SK-N-SH (cell line): ENCODE measurements at regions not wholly inside any gene's neighbourhood (a gene's known extent, or its start where the extent isn't known, plus 50 kb on each side); places are given as distances from the start of the nearest gene placed in this dataset.

Source experiments
- CTCF ChIA-PET: fragments of 300-600, 350-600 bp; formaldehyde crosslinking; extraction: SDS; loops from one replicate; lab custom pipeline; 2021; lab: Yijun Ruan, JAX
- POLR2A ChIA-PET: fragments of 350-600 bp; sonication (Branson Sonifier 250); formaldehyde crosslinking; extraction: SDS; loops from one replicate; lab custom pipeline; 2020; ENCODE audit warnings: antibody characterized with exemption, inconsistent platforms; lab: Yijun Ruan, JAX
- DNase-seq: peaks from one replicate; pipeline ENCODE4 v3.0.0; 2012
- H2AFZ ChIP-seq: fragments of 200-600 bp; sonication (generic); 2 replicates; pipeline ENCODE4 v1.8.1; 2016; ENCODE audit warnings: antibody characterized with exemption, mild to moderate bottlenecking, low read depth
- H3F3A ChIP-seq: fragments of 200-600 bp; sonication (generic); replicated peaks from 2 replicates; pipeline ENCODE3; 2016; ENCODE audit warnings: antibody characterized with exemption, mild to moderate bottlenecking; ENCODE audit not compliant: insufficient read depth
- H3K27ac ChIP-seq, 2 experiments: fragments of 200-500 bp in 1 of 2; fragments of 200-600 bp in 1 of 2; sonication (Bioruptor generic) in 1 of 2; sonication (generic), shearing (Covaris generic) in 1 of 2; 2 replicates each; pipeline versions ENCODE4 v1.5.1 to v1.6.1; 2014 to 2016; ENCODE audit warnings: low read depth in 2 of 2, inconsistent platforms in 1 of 2, low read length in 1 of 2, mild to moderate bottlenecking in 1 of 2, mixed read lengths in 1 of 2
- H3K27me3 ChIP-seq: fragments of 200-600 bp; sonication (generic), shearing (Covaris generic); 2 replicates; pipeline ENCODE4 v1.6.1; 2016; ENCODE audit warnings: mixed run types; ENCODE audit not compliant: insufficient read depth
- H3K36me3 ChIP-seq, 2 experiments: fragments of 200-500 bp in 1 of 2; fragments of 200-600 bp in 1 of 2; sonication (Bioruptor generic) in 1 of 2; sonication (generic) in 1 of 2; replicated peaks in 1 of 2; 2 replicates each; pipeline versions ENCODE3 to v1.5.1; 2014 to 2016; ENCODE audit warnings: low read length in 1 of 2, mild to moderate bottlenecking in 1 of 2; ENCODE audit not compliant: insufficient read depth in 2 of 2, control insufficient read depth in 1 of 2
- H3K4me1 ChIP-seq, 2 experiments: fragments of 200-500 bp in 1 of 2; fragments of 200-600 bp in 1 of 2; sonication (Bioruptor generic) in 1 of 2; sonication (generic), shearing (Covaris generic) in 1 of 2; 2 replicates each; pipeline versions ENCODE4 v1.5.1 to v1.6.1; 2014 to 2016; ENCODE audit warnings: low read depth in 1 of 2, low read length in 1 of 2, mixed run types in 1 of 2; ENCODE audit not compliant: insufficient read depth in 2 of 2, control insufficient read depth in 1 of 2
- H3K4me2 ChIP-seq: fragments of 200-600 bp; sonication (generic), shearing (Covaris generic); 2 replicates; pipeline ENCODE4 v1.6.1; 2017; ENCODE audit warnings: mixed run types
- H3K4me3 ChIP-seq, 2 experiments: fragments of 200-500 bp in 1 of 2; fragments of 200-600 bp in 1 of 2; sonication (Bioruptor generic) in 1 of 2; sonication (generic), shearing (Covaris generic) in 1 of 2; 2 replicates each; pipeline versions ENCODE4 v1.5.1 to v1.8.1; 2014 to 2016; ENCODE audit warnings: low read depth in 2 of 2, inconsistent platforms in 1 of 2, low read length in 1 of 2, mild to moderate bottlenecking in 1 of 2, mixed read lengths in 1 of 2, moderate library complexity in 1 of 2
- H3K79me2 ChIP-seq: fragments of 200-600 bp; sonication (generic); 2 replicates; pipeline ENCODE4 v1.8.1; 2017; ENCODE audit warnings: mild to moderate bottlenecking; ENCODE audit not compliant: insufficient read depth
- H3K9ac ChIP-seq: fragments of 200-600 bp; sonication (generic); 2 replicates; pipeline ENCODE4 v1.6.1; 2017; ENCODE audit warnings: mixed run types
- H3K9me2 ChIP-seq: fragments of 200-600 bp; sonication (generic); 2 replicates; pipeline ENCODE4 v1.6.1; 2017; ENCODE audit warnings: mixed run types
- H3K9me3 ChIP-seq: fragments of 200-600 bp; sonication (generic); 2 replicates; pipeline ENCODE4 v1.6.1; 2017; ENCODE audit warnings: mixed run types, mild to moderate bottlenecking, moderate library complexity
- H4K20me1 ChIP-seq: fragments of 200-600 bp; sonication (generic); 2 replicates; pipeline ENCODE4 v1.6.1; 2017; ENCODE audit warnings: mild to moderate bottlenecking, mixed run types; ENCODE audit not compliant: insufficient read depth
- CTCF ChIP-seq: fragments of 200-600 bp; sonication (generic); IDR thresholded peaks from 2 replicates; pipeline ENCODE4 v1.6.1; 2017; ENCODE audit warnings: antibody characterized with exemption, mild to moderate bottlenecking, moderate library complexity
- ELF1 ChIP-seq: IDR thresholded peaks from 2 replicates; pipeline ENCODE4 v1.4.0; 2012
- FOXJ3 ChIP-seq: sonication (generic); formaldehyde crosslinking; IDR thresholded peaks from 2 replicates; pipeline ENCODE4 v1.5.1; 2020; ENCODE audit warnings: mild to moderate bottlenecking, missing genetic modification reagents
- IRF3 ChIP-seq: fragments of 150-350 bp; IDR thresholded peaks from 2 replicates; pipeline ENCODE4 v1.6.1; 2016; ENCODE audit warnings: mild to moderate bottlenecking, low read depth, low read length
- MEF2A ChIP-seq: IDR thresholded peaks from 2 replicates; pipeline ENCODE4 v1.4.0; 2012; ENCODE audit warnings: low read depth, borderline replicate concordance
- PBX3 ChIP-seq: IDR thresholded peaks from 2 replicates; pipeline ENCODE4; 2012
- RAD21 ChIP-seq: IDR thresholded peaks from 2 replicates; pipeline ENCODE4 v1.6.1; 2012; ENCODE audit warnings: mild to moderate bottlenecking, low read length
- RFX5 ChIP-seq: IDR thresholded peaks from 2 replicates; pipeline ENCODE4 v1.6.1; 2012; ENCODE audit warnings: mild to moderate bottlenecking, improper control_type of control experiment, low read length
- RXRA ChIP-seq: IDR thresholded peaks from 2 replicates; pipeline ENCODE4 v1.4.0; 2012; ENCODE audit warnings: low read depth, mild to moderate bottlenecking, borderline replicate concordance
- SIN3A ChIP-seq: IDR thresholded peaks from 2 replicates; pipeline ENCODE4 v1.6.1; 2012; ENCODE audit warnings: low read depth, mild to moderate bottlenecking, low read length, moderate library complexity, borderline replicate concordance
- TAF1 ChIP-seq: IDR thresholded peaks from 2 replicates; pipeline ENCODE4 v1.6.1; 2012; ENCODE audit warnings: low read depth, mild to moderate bottlenecking, low read length, moderate library complexity, borderline replicate concordance
- USF1 ChIP-seq: IDR thresholded peaks from 2 replicates; pipeline ENCODE4 v1.4.0; 2012; ENCODE audit warnings: low read depth, borderline replicate concordance
- USF2 ChIP-seq: fragments of 150-350 bp; IDR thresholded peaks from 2 replicates; pipeline ENCODE4 v1.6.1; 2017; ENCODE audit warnings: antibody characterized with exemption, low read length, low read depth, borderline replicate concordance
- WGBS: methylation state at CpG from one replicate; pipeline ENCODE4 v1.1.6; 2017; ENCODE audit warnings: low lambda C conversion rate; 5-methylcytosine and 5-hydroxymethylcytosine counted together

- TF ChIP-seq TAF1: no peak
- TF ChIP-seq USF1: no peak
- TF ChIP-seq RFX5: no peak
- TF ChIP-seq SIN3A: no peak
- TF ChIP-seq IRF3: no peak
- TF ChIP-seq, all 33 proteins: peak for 0
These were observed 100.1 kb upstream of the DYNLRB2 start (continued) for GRCh38 chr16:80440667-80441066.

- ChIA-PET POLR2A (no interaction called here), CTCF (no interaction called here)
- no peak overlapping the region for H2AFZ ChIP-seq
- H3K9me3 ChIP-seq: no peaks in the 10 kb centered on the region
- no peaks in the 10 kb centered on the region for H3F3A ChIP-seq
- WGBS: 54% methylated on average over 2 of the region's 2 CpGs
- no peak for TF ChIP-seq RAD21
- no peak for TF ChIP-seq ELF1
- TF ChIP-seq CTCF: no peak
- no peak for TF ChIP-seq USF1
- TF ChIP-seq FOXJ3 (CRISPR knock-in tag): no peak
- TF ChIP-seq MEF2A: no peak
- TF ChIP-seq USF2: no peak
- TF ChIP-seq PBX3: no peak
- TF ChIP-seq RXRA: no peak
- H3K9ac ChIP-seq: no peak overlapping the region
- H3K27ac ChIP-seq: no peak overlapping the region
- no peak overlapping the region for H3K4me3 ChIP-seq
- no peak for DNase-seq
- no peak overlapping the region for H3K4me2 ChIP-seq
- H3K27me3 ChIP-seq: no peaks in the 10 kb centered on the region
- no peaks in the 10 kb centered on the region for H4K20me1 ChIP-seq
- no peaks in the 10 kb centered on the region for H3K9me2 ChIP-seq
- no peaks in the 10 kb centered on the region for H3K79me2 ChIP-seq
- H3K4me1 ChIP-seq: no peaks in the 10 kb centered on the region
- no peaks in the 10 kb centered on the region for H3K36me3 ChIP-seq
These were observed 103.1 kb upstream of the DYNLRB2 start for GRCh38 chr16:80437707-80438106.
